HUDEP-2 (cell line): ENCODE measurements at regions not wholly inside any gene's neighbourhood (a gene's known extent, or its start where the extent isn't known, plus 50 kb on each side); places are given as distances from the start of the nearest gene placed in this dataset.
"Not testable (repeated sequence)": the region's sequence is repeated elsewhere in the genome, so short reads cannot be mapped to it uniquely, and the experiment has no call there.

ENCODE experiments used
- DNase-seq, 76 experiments: peaks; one replicate each; lab custom pipeline; 2025; ENCODE audit not compliant: unreplicated experiment in 76 of 76; lab: John Stamatoyannopoulos, UW

DNA sequence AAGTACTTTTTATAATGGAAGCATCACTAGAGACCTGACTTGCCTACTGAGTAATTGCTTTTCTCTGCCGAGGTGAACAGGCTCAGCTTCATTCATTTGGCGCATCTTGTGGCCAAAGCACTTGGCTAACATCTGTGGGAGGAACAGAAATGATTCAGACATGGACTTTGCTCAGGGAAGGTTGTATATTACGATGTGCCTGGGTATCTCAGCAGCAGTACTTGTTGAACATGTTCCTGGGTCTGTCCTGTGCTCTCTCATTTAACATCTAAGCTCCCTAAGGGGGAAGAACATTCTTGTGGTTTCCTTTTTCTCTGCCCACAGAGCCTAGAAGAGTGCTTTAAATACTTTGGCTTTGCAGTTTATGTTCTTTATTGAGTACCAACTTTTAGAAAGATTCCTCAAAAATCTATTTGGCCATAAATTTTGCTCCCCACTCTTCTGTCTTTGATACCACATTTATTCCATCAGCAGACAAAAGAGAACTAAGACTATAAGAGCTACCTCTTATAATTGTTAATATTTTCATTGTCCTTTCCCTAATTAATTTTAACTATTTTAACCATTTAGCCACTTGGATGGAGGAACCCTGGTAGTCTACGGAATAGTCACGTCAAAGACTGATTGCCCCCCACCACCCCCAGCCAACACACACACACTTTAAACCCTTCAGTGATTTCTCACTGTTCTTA lies 101.2 kb upstream of the EGLN3 start:
- DNase-seq = no peak

DNA sequence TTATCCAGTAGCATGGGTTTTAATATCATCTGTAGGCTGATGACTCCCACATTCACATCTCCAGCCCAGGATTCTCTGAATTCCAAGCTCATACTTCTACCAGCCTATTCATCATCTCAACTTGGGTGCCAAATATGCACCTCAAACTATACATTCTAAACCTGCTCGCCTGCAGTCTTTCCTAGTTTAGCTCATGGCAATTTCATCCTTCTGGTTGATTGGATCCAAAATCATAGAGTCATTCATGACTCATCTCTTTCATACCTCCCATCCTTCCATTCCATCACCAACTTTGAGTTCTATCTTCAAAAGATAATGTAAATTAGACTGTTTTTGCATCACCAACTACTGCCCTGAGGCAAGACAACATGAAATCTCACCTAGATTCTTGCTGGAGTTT lies 99.7 kb upstream of the EGLN3 start:
- DNase-seq = no peak

DNA sequence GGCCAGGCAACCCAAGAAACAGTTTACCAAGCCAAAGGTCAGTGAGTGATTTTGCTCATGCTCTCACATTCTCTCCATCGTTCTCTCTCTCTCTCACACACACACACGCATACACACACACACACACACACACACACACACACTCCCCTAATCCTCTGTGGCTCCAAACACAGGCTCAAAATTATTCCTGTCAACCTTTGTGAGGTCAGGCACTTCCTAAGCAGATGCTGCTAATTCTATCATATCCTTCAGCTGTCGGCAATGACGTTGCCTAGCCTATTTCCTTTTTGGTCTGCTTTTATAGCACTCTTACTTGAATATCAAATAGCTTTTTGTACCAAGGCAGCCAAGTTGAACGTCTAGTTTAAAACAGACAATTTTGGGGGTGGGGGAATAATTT lies 98.9 kb upstream of the EGLN3 start:
- no peak for DNase-seq

DNA sequence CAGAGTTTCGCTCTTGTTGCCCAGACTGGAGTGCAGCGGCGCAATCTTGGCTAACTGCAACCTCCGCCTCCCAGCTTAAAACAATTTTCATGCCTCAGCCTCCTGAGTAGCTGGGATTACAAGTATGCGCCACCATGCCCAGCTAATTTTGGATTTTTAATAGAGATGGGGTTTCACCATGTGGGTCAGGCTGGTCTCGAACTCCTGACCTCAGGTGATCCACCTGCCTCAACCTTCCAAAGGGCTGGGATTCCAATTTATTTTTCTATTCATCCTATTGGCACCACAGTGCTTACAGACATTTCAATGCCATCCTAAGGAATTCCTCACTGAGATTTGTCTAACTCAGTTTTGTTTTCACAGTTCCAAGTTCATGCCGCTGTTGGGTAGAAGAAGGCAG lies 98.3 kb upstream of the EGLN3 start:
- DNase-seq = not testable (repeated sequence)

DNA sequence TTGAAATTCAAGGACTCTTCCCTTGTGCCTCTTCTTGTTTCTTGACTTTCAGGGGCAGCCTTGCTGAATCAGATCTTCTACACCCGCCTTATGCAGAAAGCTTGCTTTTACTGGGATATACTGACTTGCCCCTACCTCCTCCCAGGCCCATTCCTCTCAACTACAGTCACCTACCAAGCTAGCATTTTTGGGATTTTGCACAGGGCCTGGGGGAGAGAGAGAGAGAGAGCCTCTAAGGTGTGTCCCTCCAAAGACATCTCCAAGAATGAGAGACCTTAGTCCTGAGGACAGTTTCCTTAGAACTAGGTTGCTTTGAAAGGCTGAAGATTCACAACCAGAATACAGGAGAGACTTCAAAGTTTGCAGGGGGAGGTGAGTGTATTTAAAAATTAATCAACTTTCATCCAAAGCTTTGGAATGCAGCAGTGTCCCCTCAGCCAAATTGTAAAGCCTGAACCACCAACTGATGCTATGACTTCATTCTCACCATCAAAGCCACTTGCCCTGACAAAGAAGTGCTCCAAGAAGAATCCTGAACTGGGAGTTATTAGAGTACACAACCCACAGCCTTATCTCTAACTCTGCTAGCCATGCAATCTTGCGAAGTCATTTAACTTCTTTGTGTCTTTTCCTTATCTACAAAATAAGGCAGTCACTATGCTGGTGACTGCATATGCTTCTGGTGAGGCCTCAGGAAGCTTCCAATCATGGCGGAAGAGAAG lies 96.1 kb upstream of the EGLN3 start:
- DNase-seq = peak in 18 of 76 experiments; percentile 3 to 57 (median 20)

DNA sequence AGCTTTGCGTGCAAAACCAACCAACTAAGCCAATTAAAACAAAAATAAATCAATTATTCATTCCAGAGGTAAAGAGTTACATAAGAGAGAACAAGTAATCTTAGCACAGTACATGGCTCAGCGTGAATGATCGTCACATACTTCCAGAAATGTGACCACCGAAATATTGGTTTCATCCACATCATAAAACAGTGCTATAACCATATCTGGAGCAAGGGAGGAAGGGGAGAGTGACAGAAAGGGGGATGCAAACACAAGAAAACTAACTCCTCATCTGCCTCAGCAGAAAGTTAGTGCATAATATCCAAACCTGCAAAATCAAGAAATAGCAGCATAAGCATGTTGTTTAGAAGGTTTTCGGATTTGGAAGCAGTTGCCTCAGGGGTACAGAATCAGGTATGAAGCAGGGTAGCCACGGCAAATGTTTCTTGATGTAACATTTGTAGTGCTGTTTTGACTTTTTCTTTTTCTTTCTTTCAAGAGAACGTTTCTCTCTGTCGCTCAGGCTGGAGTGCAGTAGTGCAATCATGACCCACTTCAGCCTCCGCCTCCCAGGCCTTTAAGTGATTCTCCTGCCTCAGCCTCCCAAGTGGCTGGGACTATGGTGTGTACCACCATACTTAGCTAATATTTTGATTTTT lies 93.9 kb upstream of the EGLN3 start:
- DNase-seq = no peak

DNA sequence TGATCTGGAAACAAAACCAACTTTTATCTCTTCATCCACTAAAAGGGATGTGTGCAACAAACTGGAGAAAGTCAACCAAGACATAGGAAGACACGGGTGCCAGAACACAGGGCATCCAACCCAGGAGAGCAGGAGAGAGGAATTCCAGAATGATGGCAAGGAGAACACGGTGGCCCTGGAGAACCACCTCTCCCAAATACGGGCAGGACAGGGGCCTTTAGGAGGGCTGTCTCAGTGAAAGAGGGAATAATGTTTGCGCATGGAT lies 93.4 kb upstream of the EGLN3 start:
- DNase-seq = no peak

DNA sequence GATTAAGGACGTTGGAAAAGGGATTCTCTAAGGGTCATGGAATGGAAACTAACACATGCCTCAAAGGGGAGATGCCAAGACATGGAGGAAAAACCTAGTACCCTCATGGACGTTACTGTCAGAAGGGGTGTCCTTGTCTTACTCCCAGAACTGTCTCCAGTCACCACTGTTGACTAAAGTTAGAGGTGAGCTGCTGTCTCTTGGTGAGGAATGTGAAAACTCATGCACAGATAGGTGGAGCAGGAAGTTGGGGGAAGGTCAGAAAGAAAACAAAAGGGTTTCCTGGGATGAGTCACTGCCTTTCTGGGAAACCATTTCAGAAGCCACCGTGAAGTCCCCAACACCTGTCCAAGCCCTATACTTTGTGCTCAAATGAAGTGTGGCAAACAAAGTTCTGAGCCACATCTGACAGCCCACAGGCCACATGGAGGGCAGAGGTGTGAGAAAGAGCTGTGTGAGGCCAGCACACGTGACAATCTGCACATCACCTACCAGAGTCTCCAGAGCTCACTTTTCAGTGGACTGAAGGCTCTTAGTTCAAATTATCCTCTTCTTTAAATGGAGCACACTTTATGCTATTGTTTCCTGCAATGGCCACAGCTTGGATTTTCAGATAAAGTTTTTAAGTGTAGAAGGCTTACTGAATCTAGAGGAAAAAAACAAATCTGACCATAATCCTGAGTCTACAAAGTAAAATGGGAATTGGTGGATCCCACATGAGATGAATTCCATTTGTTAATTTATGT lies 92.9 kb upstream of the EGLN3 start:
- no peak for DNase-seq

DNA sequence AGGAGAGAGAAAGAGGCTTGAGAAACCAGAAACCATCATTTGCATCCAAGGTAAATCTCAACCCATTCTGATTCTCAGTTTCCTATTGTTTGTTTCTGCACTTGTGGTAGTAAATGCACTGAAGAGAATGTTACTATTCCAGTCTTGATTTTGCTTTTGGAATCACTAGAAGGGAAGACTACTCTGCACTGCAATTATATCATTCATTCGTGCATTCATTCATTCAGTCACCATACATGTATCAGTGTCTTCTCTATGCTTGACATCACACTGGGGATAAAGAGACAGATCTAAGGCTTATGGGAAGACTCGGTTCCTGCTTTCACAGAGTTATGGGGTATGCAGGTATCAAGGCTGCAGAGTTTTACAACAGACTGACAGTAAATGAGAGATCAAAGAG lies 90.3 kb upstream of the EGLN3 start:
- DNase-seq = no peak

DNA sequence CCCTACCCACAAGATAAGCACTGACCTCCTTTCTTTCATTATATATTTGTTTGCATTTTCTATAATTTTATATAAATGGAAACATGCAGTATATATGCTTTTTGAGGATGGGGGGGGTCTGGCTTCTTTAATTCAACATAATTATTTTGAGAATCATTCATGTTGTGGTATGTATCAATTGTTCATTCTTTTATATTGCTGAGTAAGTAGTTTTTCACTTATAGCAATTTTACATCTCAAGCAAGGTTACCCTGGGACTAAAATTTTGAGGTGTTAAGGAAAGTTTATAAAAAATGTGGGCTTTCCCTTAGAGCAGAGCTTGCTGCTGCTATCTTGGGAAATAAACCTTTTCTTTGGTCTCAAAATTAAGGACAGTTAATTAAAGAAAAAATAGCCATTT lies 89.9 kb upstream of the EGLN3 start:
- no peak for DNase-seq

DNA sequence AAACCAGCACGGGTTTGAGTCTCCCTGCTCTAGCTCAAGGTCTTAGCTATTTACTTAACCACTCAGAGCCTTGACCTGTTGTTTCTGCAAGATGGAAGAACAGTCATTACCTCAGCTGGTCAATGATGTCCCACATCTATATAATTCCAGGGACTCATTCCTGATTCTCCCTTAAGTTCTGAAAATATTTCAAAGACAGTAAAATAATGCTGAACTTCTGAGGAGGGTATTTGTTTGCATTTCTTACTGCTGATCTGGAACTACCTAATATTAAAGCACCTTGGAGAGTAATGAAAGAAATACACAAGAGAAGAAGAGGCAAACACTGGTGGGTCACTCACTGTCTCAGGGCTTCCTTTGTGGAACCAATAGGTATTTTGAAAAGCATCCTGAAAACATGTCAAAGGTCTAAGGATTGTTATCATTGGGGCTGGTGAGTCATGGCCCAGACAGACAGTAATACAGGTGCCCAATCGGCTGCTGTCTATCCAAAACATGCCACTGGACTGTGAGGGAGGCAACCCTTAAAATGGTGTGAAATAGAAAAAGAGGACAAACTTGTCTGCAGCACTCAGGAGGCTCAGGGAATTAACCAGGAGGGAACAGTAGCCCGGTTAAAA lies 88.7 kb upstream of the EGLN3 start:
- no peak for DNase-seq

DNA sequence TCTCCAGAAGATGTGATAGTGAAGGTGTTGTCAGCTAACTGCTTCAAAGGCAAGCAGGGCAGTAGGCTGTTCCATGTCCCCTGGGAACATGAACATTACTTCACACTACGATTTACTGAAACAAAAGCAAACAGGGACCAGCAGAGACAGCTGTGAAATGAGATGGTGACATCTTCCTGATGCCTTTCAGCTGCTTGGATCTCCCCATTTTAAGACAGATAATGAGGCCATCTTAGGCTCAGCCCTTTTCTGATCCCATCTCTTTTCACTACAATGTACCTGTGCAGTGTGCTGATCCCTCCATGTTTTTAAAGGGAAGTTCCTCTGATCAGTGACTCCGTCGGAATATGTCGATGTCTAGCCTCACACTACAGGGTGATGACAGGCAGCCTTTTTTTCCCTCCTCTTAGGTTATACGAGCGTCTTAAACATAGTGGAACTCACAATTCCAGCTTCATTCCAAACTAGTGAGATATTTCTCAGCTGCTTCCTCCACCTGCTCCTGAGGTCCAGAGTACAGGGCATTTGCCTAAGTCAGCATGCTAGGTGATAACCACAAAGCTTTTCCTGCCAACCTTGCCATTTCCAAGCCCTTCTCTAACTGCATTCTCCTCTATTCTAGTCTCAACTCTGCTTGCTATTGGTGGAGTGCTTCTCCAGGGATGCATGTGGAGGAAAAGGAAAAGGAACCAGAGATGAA lies 87.6 kb upstream of the EGLN3 start:
- DNase-seq = no peak

DNA sequence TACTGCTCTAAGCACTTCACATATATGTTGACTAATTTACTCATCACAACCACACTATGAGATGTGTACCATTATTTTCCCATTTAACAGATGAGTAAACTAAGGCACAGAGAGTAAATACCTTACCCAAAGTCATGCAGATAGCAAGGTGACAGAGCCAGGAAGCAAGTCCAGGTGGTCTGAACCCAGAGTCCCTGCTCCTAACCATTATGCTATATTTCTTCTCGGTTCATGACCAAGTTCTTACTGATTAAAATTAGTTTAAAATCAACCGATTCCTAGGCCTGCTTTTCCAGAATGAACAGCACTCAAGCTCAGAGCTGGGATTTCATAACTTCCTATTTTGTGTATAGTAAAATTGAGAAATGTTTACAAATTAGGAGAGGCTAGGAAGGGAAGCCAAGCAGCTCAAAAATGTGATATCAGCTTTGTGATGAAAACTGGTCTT lies 85.5 kb upstream of the EGLN3 start:
- no peak for DNase-seq

DNA sequence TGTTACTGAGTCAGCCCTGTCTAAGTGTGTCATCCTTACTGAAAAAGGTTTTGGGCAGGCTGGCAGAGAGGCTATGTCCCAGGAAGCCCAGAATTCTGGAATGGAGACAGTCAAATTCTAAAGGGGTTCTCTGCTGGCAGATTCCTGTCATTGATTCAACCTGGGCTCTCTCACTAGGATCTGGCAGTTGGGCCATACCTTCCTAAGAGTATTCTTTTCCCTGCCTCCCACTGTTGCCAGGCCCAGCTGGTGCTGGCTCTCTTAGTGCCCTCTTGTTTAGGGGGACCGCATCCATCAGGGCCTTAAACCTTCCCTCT lies 85.0 kb upstream of the EGLN3 start:
- DNase-seq = no peak

DNA sequence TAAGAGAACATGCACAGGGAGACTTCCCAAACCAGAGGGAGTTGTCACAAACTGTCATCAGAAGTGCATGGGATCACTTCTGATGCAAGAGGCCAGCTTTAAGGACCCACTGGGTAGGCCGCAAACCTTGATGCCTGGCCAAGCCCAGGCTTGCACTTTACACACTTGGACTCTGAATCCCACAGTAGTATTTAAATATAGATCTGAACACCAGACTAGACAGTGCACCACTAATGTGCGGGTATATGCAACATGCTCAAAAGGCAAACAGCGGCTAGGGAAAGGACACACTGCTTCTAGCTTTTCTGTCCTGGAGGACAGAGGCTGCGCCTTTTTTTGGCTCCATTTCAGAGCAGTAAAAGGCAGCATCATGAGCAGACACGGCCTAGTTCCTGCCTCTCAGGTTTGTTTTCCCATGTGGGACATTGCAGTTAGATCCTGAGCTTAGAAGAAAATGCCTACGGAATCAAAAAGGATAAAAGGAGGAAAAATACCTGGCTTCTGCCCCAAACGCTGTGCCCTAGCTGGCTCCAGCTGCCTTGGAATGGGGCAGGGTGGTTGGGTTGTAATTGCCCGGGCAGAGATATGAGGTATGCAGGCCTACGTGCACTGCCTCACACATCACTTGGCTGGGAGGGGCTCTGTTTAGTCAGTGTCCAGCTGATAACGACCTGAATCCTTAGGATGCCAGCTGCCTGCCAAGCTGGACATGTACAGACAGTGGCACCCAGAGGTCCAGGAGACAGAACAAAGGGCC lies 84.5 kb upstream of the EGLN3 start:
- DNase-seq = no peak

DNA sequence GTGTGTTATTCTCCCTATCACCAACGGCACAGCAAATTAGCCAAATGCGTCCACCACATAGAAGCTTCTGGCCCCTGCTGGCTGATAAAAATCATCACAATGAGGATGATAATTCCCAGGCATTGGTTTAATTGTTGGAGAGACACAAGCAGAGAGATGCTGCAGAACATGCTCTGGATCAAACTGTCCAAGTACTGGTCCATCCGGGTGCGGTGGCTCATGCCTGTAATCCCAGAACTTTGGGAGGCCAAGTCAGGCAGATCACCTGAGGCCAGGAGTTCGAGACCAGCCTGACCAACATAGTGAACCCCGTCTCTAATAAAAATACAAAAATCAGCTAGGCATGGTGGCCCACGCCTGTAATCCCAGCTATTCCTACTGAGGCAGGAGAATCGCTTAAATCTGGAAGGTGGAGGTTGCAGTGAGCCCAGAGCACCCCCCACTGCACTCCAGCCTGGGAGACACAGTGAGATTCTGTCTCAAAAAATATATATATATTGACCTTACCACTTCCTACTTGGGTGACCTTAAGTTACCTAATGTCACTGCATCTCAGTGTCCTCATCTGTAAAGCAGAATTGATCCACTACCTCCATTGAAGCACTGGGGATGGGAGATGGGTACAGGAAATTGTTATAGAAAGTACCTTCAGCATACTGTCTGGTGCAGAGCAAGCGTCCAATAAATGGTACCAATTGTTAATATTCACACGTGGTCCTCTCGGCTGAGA lies 83.7 kb upstream of the EGLN3 start:
- DNase-seq = no peak

DNA sequence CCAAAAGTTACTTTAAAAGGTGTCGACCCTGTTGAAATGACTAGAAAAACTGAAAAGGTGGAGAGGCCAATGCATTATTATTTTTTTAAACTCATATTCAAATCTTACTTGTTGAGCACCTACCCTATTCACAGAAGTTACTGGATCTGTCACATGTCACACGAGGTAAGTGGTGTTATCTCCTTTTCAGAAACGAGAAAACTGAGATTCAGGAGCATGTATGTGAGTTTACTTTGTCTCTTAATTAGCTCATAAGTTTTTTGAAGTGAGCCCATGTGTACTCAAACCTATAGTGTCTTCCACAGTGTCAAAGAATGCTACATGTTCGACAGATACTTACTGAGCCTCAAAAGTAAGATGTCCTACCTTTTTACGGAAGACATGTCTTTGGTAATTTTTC lies 81.8 kb upstream of the EGLN3 start:
- DNase-seq = no peak

DNA sequence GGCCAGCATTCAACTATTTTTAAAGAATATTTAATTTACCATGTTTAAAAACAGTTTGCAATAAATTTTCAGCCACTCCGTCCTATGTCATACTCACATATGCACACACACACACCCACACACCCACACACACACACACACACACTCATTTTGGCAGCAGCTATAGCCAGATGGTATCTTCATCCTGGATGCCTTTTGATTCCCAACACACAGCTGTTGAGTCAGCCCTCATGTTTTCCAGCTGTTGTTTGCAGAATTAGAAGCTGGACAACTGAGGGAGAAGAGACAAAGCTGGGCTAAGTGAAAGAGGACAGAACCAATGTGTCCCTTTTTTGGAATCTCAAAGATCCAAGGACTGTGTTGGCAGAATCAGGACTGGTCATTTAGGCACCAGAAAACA lies 80.0 kb upstream of the EGLN3 start:
- no peak for DNase-seq

DNA sequence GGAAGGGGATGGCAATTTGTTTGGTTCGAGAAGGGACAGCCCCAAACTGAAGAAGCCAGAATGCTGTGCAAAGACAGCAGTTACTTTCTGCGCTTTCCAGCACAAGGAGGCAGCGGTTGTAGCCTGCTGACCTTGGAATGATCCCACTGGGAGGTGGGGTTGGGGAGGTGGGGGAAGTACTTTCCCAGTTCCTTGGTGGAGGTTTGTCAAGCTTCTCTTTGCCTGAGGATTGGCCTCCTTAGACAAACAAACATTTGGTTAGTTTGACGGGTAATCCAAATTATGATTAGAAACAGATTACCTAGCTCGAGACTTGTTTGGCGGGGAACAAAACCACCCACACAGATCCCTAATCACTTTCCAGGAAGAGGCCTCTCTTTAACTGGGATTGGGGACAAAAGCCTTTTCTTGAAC lies 79.1 kb upstream of the EGLN3 start:
- no peak for DNase-seq
